GM19452 (cell line): ENCODE measurements at regions not wholly inside any gene's neighbourhood (a gene's known extent, or its start where the extent isn't known, plus 50 kb on each side); places are given as distances from the start of the nearest gene placed in this dataset.
"Not testable (repeated sequence)": the region's sequence is repeated elsewhere in the genome, so short reads cannot be mapped to it uniquely, and the experiment has no call there.

Source experiments
- ATAC-seq: cut with Tn5 transposase; IDR thresholded peaks from one replicate; pipeline ENCODE4 v1.9.1; 2021; ENCODE audit not compliant: unreplicated experiment

DNA sequence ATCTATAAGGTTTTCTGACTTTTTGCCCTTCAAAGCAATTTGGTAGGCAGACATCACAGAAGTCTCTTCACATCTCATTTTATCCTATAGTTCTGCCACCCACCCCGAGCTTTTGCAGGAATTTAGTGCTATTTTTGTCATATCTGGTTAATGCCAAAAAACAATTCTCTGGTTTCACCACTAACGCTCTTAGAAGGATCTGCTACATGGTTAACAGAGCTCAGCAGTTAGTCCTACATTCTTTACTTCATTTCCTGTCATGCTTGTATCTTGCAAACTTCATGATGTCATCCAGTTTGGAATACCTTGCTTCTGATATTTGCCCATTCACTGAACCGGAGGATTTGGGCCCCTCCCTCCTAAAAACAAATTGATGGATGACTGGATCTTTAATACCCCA, 116.8 kb upstream of the SERPINE2 start:
- ATAC-seq = no peak

DNA sequence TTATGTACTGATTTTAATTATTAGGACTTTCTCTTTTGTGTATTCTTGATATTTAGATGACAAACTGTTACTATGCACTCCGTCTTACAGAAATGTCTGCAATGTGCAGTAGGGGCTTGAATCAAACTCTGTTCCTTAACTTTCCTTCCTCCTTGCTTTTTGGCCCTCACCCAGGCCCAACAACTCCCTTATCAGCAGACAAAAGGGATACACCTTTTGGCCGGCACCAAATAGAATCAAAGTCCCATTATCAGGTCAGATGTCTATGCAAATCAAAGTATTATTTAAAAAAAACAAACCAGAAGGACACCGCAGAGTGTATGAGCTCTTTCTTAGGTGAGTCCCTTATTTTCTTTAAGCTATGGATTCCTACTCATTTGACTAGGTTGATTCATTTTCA, 116.3 kb upstream of the SERPINE2 start:
- no peak for ATAC-seq

DNA sequence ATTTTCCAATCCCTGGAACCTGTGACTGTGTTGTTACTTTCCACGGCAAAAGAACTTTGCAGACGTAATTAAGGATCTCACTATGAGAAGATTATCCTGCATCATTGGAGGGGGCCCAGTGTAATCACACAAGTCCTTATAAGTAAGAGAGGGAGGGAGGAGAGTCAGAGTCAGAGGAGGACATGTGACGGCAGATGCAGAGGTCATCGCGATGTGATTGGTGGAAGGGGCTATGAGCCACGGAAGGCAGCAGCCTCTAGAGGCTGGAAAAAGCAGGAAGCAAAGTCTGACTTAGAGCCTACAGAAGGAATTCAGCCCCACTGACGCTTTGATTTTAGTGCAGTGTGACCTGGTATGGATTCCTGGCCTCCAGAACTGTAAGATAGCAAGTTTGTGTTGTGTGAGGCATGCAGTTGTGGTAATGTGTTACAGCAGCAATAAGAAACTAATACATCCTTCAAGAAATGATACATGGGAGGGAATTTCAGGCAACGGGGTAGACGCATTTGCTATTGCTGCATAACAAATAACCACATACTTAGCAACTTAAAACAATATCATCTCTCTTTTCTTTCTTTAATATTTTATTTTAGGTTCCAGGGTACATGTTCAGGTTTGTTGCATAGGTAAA, 112.7 kb upstream of the SERPINE2 start:
- ATAC-seq = no peak

DNA sequence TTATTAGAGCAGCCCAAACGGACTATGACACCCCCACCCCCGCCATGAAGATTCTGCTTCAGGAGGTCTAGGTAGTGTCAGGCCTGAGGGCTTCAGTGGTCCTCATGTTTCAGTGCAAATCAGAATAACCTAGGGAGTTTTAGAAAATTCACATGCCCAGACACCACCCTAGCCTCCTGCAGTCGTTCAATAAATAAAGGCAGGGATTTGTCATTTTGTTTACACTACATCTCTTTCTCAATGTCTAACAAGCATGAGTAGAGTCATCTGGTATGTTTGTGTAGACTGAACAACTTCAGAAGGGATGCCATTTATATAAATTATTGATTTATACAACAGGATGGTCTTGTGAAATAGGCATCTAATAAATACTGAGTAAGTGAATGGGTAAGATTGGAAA, 112.1 kb upstream of the SERPINE2 start:
- no peak for ATAC-seq

DNA sequence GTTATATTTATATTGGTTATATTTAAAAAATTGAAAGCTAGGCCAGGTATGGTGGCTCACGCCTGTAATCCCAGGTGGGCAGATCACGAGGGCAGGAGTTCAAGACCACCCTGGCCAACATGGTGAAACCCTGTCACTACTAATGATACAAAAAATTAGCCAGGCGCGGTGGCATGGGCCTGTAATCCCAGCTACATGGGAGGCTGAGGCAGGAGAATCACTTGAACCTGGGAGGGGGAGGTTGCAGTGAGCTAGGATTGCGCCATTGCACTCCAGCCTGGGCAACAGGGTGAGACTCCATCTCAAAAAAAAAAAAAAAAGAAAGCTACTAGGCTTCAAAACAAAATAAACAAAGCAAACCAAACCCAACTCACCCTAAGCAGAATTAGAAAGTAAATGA, 109.0 kb upstream of the SERPINE2 start:
- not testable (repeated sequence) for ATAC-seq

DNA sequence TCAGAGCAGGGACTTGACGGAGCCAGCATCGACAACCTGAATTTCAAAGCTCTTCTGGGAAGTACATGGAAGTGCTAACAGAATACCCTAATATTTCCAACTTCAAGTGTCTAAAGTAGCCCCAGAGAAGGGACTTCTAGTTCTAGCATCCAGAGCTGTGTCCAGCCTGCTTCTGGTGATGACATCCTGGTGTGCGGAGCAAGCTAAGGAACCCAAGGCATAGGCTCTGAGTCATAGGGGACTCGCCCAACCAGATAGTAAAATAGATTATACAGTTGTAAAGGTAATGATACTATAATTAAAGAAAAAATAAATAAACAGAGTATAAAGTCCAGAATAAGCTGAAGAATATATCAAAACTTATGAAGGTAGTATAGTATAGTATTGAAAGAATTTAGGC, 108.1 kb upstream of the SERPINE2 start:
- no peak for ATAC-seq

DNA sequence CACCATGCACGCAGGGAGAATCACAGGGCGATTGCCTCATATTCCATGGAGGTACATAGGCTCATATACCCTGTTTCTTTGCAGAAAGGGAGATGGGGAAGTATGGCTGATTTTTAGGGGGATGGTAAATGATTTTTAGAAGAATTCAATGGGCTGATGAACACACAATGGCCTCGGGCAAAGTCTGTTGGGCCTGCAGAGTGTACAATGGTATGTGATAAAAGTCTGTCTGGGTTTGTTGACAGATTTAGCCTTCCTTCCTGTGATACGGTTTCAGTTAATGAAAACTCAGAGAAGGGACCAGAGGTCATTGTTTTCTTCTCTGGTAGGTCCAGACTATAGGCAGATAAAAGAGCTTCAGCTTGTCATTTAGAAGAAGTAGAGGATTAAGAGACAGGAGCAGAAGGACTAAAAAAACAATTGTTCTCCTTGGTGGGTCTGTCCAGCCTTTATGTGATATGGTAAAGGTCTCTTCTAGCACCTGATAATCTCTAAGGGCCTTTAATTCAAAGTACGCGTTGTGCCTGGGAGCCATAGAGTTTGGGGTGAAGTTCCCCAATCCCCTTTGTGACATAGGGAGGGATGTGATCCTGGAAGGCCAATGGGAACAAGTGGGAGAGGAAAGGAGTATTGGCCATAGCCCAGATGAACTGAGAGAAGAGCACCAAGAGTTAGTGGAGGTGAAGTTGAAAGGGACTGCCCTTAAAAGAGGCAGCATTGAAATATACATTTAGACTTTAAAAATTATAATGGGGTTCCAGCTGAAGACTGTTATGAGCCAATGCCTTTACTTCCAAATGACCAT, 107.5 kb upstream of the SERPINE2 start:
- ATAC-seq = no peak

DNA sequence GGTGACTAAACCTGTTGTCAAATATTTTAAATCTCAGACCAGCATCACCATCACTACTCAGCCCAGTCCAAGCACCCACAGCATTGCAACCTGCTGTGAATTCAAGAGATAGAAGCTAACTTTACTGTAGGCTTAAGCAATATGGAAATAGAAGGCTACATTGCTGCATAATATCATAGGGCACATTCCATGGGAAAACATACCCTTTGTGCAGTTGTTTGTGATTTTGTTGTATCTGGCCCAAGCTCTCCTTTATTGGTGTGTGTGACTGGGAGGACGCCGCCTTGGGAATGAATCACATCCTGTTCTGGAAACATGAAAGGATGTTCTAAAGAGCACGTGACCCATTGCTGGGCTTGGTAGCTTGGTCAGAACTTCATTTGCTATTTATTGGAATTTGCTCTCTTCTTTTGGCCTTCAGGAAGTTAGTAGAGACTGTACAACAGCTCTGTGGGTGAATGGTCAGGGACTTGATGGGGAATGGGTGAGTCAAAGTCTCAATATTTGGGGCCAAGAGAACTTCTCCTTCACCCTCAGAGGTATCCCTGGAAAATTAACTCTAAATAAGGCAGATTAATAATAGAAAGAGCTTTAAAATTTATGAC, 106.8 kb upstream of the SERPINE2 start:
- ATAC-seq = no peak

DNA sequence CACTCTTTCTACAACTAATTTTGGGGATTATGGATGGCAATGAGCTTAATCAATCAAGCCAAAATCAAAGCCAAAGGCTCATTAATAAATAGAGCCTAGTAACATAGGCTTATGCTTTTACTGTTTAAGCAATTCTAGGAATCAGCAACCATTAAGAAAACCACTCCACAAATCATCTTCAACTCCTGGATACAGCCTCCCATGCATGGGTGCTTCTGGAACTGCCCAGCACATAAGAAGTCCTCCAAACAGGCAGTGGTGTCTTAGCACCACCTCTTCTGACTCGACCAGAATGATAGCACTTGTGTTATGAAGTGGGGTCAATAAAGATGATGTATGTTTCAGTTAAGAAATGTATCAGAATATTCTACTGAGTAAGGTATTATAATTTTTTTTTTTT, 104.4 kb upstream of the SERPINE2 start:
- ATAC-seq = no peak

DNA sequence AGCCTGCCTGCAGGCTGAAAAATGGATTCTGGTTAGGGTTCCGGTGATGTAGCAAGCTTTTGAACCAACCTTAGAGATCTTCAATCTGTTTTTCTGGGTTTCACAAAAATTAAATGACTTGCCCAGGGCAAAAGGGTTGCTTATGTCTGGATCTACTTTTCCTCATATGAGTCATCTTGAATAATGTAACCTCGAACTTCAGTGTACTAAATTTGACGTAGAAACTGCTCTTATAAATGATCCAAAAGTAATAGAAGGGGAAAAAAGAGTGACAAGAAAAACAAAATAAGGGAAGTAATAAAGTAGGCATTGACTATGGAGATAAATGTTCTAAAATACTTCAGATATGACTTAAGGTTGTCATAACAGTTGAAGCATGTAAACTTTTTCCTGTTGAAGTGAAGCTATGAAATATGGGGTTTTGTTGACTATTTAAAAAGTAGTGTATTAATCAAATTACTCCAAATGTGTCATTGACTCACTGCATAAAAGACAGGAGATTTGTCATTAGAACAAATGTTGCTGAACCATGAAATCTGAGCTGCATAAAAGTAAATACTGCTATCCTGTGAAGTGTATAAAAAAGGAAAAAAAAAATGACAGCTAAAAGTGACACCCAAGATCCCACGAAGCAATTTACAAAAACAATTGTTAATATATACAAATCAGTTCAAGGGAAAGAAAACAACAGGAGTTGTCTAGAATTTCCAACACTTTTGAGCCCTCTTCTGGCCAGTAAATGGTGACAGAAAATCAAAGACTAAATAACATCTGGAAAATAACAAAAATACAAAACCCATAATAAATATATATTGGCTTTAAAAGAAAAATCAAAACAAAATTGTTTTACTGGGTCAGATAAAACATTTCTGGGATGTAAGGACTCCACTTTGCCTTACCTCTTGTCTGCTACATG, 103.6 kb upstream of the SERPINE2 start:
- ATAC-seq = no peak

DNA sequence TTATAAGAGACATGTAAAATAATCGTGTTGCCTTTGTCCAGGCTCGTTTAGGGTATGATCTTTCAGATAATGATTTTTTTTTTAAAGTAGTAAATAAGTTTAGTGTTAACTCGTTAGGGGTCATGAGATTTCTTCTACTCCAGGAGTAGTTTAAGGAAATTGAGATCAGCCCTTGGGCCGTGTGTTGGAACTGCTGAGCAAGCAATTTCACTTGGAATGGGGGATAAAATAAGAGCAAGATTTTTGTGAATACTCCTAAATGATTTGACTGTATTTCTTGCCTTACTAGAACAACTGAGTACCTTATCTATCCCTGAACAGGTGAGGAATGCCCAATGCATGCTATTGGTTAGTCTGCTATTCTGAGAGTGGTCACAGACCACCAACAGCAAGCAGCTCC, 102.2 kb upstream of the SERPINE2 start:
- ATAC-seq = no peak

DNA sequence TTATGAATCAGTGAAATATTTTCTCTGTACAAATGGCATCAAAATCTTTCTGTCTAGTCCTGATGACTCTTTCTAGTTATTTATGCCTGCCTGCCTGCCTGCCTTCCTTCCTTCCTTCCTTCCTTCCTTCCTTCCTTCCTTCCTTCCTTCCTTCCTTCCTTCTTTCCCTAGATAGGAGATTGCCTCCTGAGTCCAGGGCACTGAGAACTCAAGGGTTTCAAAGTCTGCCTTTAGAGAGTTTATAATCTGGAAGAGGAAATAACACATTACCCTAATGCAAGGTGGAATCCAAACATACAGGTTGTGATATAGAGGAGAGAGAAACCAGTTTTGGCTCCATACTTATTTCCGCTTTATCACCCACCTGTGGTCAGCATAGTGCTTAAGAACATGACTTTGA, 98.1 kb upstream of the SERPINE2 start:
- no peak for ATAC-seq

DNA sequence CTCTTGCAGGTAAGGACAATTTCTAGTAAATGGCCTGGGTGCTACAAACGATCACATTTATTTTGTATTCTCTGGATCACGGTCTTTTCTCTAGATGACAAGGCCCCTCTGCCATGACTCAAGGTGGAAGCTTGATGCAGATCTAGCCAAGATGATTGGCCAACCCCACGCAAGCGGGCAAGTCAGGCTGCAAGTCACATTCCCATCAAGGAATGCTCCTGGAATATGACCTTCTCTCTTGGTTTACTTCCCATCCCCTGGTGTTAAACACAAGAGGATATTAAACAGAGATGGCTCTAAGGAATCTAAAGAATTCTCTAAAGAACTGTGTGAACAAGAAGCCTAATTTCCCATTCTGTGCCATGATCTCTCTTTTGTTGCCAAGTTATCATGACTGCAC, 97.3 kb upstream of the SERPINE2 start:
- ATAC-seq = no peak

DNA sequence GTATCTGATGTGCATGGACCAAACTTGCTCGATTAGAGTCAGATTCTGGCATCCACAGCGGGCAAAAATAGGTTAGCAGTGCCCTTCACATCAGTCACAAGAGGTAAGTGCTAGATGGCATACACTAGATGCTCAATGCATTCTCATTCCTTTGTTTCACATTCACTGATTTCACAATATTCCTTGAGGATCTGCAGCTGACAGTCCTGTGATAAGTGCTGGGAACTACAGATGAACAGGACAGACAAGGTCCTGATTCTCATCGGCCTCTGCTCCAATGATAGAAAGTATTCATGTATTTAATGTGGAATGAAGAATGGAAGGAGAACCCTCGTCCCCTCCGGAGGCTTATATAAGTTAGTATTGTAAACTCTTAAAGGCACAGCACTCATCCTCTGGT, 96.8 kb upstream of the SERPINE2 start:
- ATAC-seq = no peak

DNA sequence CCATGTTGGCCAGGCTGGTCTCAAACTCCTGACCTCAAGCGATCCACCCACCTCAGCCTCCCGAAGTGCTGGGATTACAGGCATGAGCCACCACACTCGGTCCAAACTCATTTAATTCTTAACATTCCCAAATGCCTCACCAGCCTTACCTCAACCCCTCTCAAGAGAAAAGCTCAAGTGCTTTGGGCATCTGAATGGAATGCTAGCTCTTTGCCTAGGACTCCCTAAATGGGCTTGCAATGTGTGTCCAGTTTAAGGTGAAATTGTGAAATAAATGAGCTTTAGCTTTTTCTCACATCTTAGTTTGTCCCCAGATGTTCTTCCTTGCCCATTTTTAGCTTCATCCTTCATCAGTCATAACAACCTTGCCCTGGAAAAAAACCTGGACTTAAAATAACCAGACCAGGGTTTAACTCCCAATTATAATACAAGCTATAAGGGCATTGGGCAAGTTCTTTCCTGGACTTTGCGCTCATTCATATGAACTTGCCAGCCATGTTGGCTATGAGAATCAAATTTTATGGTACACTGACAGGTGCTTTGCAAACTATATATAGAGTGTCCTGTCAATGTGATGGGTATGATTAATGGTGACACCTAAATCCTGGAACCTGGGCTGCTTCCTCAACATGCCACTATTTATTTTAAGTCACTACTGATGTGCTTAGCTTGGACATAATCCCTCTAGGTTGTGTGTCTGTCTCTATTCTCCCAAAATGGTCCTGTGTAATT, 95.1 kb upstream of the SERPINE2 start:
- ATAC-seq = no peak

DNA sequence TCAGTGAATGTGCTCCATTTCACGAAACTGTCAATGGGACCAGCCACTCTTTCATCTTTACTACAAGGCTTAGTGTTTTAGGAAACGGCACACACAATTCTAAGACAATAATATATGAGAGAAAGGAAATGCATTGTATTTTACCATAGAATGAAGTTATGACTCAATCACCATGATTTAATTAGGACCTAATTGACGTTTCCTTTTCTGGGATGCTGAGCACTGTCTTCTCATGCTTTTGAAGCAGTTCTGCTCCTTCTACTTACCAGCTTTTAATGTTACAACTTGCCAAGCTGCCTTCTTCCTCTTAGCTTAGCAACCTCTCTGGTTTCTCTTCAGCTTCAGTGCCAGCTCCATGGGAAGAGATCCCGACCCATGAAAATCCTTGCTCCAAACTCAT, 94.3 kb upstream of the SERPINE2 start:
- ATAC-seq = no peak

DNA sequence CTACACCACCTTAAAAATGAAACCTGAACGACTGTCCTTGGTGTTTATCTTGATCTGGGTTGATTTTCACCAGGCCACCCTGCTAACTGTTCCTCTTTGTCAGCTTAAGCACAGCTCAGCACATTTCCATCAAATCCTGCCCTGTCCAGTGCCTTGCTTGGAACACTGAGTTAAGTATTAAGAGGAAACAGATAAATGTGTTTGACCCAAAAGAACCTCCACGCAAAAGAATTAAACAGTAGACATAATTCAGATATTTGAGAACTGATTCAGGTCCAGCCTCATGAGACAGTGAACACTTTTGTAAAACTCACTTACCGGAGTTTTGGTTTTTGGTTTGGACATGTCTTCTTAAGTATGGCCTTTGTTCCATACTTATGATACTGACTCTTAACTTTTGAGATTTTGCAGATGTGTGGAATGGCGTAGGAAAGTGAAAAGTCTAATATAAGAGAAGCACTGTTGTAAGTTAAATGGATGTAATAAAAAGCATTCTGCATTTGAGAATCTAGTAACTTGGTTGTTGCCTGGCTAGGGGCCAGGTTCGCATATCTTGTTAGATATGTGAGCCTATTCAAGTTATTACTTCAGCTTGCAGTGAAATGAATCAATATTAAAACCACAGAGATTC, 88.9 kb upstream of the SERPINE2 start:
- ATAC-seq = no peak

DNA sequence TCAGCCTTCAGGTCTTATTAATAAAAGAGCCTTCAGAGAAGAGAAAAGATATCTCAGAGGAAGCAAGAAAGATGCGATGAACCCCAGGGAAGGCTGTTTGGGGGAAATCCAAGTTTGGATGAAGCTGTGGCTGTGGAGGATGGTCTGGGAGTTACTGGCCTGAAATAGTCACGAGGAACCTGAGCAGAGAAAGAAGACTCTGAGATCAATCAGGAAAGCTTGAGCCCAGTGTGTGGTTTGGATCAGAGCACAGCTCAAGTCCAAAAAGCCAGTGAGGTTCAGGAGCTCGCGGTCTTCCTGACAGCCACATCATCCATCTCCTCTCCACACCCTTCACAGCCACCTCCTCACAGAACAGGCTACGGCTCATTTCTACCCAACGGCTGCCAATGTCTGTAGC, 87.4 kb upstream of the SERPINE2 start:
- no peak for ATAC-seq

DNA sequence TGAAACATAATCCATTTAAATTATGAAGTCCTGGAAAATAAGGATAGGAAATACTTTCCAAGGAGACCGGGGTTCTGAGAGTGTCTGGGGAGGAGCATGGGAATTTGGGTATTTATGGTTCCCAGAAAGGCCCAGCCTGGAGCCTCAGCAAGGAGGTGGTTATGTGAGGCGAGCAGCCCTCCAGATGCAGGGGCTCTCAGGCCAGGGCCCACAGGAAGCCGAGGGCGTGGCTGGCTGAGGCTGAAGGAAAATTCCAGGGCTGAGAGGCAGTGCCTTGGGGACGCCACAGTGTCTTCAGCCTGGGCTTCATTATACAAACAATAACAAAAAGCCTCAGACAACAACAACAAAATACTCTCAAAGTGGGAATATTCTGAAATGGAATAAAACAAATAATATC, 86.9 kb upstream of the SERPINE2 start:
- ATAC-seq = no peak

DNA sequence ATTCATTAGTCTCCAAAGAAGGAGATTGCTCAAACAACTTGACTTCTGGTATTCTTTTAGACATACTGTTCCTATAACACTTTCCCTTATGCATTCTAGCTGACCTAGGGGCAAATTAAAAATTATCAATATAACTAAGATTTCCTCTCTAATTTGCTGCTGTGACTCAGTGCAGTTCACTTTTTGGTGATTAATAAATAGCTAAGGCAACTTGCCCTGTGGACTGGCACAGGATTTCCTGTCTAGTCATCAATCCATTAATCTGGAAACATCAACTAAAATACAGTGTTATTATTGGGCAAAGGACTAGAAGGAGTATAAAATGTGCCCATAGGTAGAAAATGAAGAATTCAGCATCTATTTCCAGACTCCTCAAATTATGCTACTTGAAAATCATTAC, 83.5 kb upstream of the SERPINE2 start:
- ATAC-seq = no peak
